Endothelial cell of umbilical vein (primary cell): ENCODE measurements at regions not wholly inside any gene's neighbourhood (a gene's known extent, or its start where the extent isn't known, plus 50 kb on each side); places are given as distances from the start of the nearest gene placed in this dataset.

Experiments used
- BruUV-seq: library from RNA; stranded (reverse); fragments of 400-500 nt; replicated peaks from 2 replicates; lab custom pipeline; 2021; lab: Mats Ljungman, UMichigan
- CTCF ChIA-PET: fragments of 300-600, 350-600 bp; sonication (Branson Sonifier 250); formaldehyde crosslinking; loops from one replicate; lab custom pipeline; 2021; ENCODE audit warnings: antibody characterized with exemption, inconsistent platforms; lab: Charles Lee
- POLR2A ChIA-PET: fragments of 300-600, 350-600 bp; sonication (Branson Sonifier 250); formaldehyde crosslinking; loops from one replicate; lab custom pipeline; 2021; ENCODE audit warnings: antibody characterized with exemption, inconsistent platforms; lab: Charles Lee
- DNase-seq: peaks from one replicate; pipeline ENCODE4 v3.0.0-alpha.2; 2011; ENCODE audit warnings: low read depth, low spot score
- FAIRE-seq: peaks from 2 replicates; lab custom pipeline; 2011; peaks lifted over from hg19 to GRCh38; lab: Jason Lieb, UNC
- H2AFZ ChIP-seq: 2 replicates; pipeline ENCODE4 v1.6.0; 2012; ENCODE audit warnings: low read depth, low read length, control low read depth, inconsistent platforms
- H3K27ac ChIP-seq: 2 replicates; pipeline ENCODE4 v1.5.1; 2011; ENCODE audit warnings: low read depth, mild to moderate bottlenecking, control low read depth, low read length, moderate library complexity; ENCODE audit not compliant: insufficient read depth
- H3K27me3 ChIP-seq, 2 experiments: 2 replicates each; pipeline versions ENCODE4 v1.6.0 to v1.6.1; 2011; ENCODE audit warnings: low read length in 2 of 2, mixed read lengths in 1 of 2; ENCODE audit not compliant: control insufficient read depth in 2 of 2, insufficient read depth in 2 of 2
- H3K36me3 ChIP-seq, 2 experiments: 2 replicates in 1 of 2; 3 replicates in 1 of 2; pipeline ENCODE4 v1.5.1; 2011; ENCODE audit warnings: low read length in 2 of 2, mild to moderate bottlenecking in 1 of 2, moderate library complexity in 1 of 2; ENCODE audit not compliant: control insufficient read depth in 2 of 2, insufficient read depth in 2 of 2; ENCODE audit errors: extremely low read depth in 1 of 2
- H3K4me1 ChIP-seq: 3 replicates; pipeline ENCODE4 v1.5.1; 2011; ENCODE audit warnings: mild to moderate bottlenecking, low read length; ENCODE audit not compliant: control insufficient read depth, insufficient read depth; ENCODE audit errors: extremely low read depth
- H3K4me2 ChIP-seq: 2 replicates; pipeline ENCODE4 v1.6.1; 2011; ENCODE audit warnings: low read length, control low read depth, mixed read lengths; ENCODE audit not compliant: insufficient read depth
- H3K4me3 ChIP-seq, 3 experiments: fragments of 200-600 bp in 1 of 3; sonication (generic), shearing (Covaris generic) in 1 of 3; replicated peaks in 1 of 3; 2 replicates each; pipeline ENCODE4 v1.5.1; 2011 to 2016; ENCODE audit warnings: control low read depth in 3 of 3, low read length in 3 of 3, mild to moderate bottlenecking in 2 of 3, inconsistent platforms in 1 of 3, low read depth in 1 of 3, moderate library complexity in 1 of 3; ENCODE audit not compliant: insufficient read depth in 1 of 3
- H3K79me2 ChIP-seq: 2 replicates; pipeline ENCODE4 v1.6.0; 2012; ENCODE audit warnings: low read length, inconsistent platforms; ENCODE audit not compliant: control insufficient read depth, insufficient read depth
- H3K9ac ChIP-seq: replicated peaks from 2 replicates; pipeline ENCODE3; 2011; ENCODE audit warnings: low read length, control low read depth; ENCODE audit not compliant: insufficient read depth; ENCODE audit errors: extremely low read depth
- H3K9me1 ChIP-seq: replicated peaks from 3 replicates; pipeline ENCODE4 v1.6.0; 2011; ENCODE audit warnings: mild to moderate bottlenecking, low read length; ENCODE audit not compliant: control insufficient read depth, insufficient read depth; ENCODE audit errors: extremely low read depth
- H3K9me3 ChIP-seq: replicated peaks from 2 replicates; pipeline ENCODE4 v1.5.1; 2012; ENCODE audit warnings: low read length, inconsistent platforms; ENCODE audit not compliant: control insufficient read depth, insufficient read depth
- H4K20me1 ChIP-seq: replicated peaks from 2 replicates; pipeline ENCODE3; 2011; ENCODE audit warnings: mild to moderate bottlenecking, low read length; ENCODE audit not compliant: control insufficient read depth, insufficient read depth; ENCODE audit errors: extremely low read depth
- EZH2 ChIP-seq: IDR thresholded peaks from 2 replicates; pipeline ENCODE4 v1.6.1; 2012; ENCODE audit warnings: borderline replicate concordance, low read depth, mild to moderate bottlenecking, moderate library complexity, low read length, inconsistent platforms; ENCODE audit not compliant: severe bottlenecking
- FOS ChIP-seq: IDR thresholded peaks from 2 replicates; pipeline ENCODE4 v1.6.1; 2011; ENCODE audit warnings: mild to moderate bottlenecking, low read length, moderate library complexity, borderline replicate concordance; ENCODE audit not compliant: insufficient read depth
- GATA2 ChIP-seq: IDR thresholded peaks from 2 replicates; pipeline ENCODE4 v1.7.0; 2011; ENCODE audit warnings: low read depth, mild to moderate bottlenecking, moderate library complexity, mixed read lengths, low read length; ENCODE audit not compliant: insufficient read length, insufficient read depth
- JUN ChIP-seq: IDR thresholded peaks from 2 replicates; pipeline ENCODE4 v1.6.1; 2011; ENCODE audit warnings: borderline replicate concordance, low read depth; ENCODE audit not compliant: insufficient read length, insufficient read depth
- MYC ChIP-seq: IDR thresholded peaks from one replicate; pipeline ENCODE4 v1.6.1; 2011; ENCODE audit warnings: mild to moderate bottlenecking, low read depth, low read length
- POLR2A ChIP-seq: IDR thresholded peaks from 2 replicates; pipeline ENCODE4 v1.6.1; 2012; ENCODE audit warnings: low read depth, mild to moderate bottlenecking, control low read depth, low read length
- POLR2AphosphoS5 ChIP-seq: IDR thresholded peaks from 2 replicates; pipeline ENCODE4 v1.6.1; 2012; ENCODE audit warnings: low read depth, mild to moderate bottlenecking, control low read depth, low read length, moderate library complexity; ENCODE audit not compliant: insufficient read depth
- dilution Hi-C: fragments of 300-500 bp; cut with MboI; formaldehyde crosslinking; loops from one replicate; pipeline ENCODE4 v1.15.0; 2019; ENCODE audit warnings: low sequenced_read_pairs; ENCODE audit not compliant: extremely low pct_ligation_motif_present
- intact Hi-C: fragments of 100-400 bp; cut with micrococcal nuclease; formaldehyde crosslinking; loops from one replicate; pipeline ENCODE4 v1.10.0; 2022
- TF ChIP-seq, protein P1 (sequence below): IDR thresholded peaks from 2 replicates; pipeline ENCODE4 v1.6.1; 2011; ENCODE audit not compliant: insufficient read depth, insufficient read length
- TF ChIP-seq, protein P2 (sequence below), 2 donors: IDR thresholded peaks; 1 replicate in 1 of 2; 2 replicates in 1 of 2; pipeline ENCODE4 v1.5.1; 2011; ENCODE audit warnings: low read length in 2 of 2, mild to moderate bottlenecking in 2 of 2, moderate library complexity in 2 of 2, control low read depth in 1 of 2, inconsistent platforms in 1 of 2, low read depth in 1 of 2; ENCODE audit not compliant: insufficient read depth in 1 of 2; ENCODE audit errors: extremely low read depth in 1 of 2

DNA sequence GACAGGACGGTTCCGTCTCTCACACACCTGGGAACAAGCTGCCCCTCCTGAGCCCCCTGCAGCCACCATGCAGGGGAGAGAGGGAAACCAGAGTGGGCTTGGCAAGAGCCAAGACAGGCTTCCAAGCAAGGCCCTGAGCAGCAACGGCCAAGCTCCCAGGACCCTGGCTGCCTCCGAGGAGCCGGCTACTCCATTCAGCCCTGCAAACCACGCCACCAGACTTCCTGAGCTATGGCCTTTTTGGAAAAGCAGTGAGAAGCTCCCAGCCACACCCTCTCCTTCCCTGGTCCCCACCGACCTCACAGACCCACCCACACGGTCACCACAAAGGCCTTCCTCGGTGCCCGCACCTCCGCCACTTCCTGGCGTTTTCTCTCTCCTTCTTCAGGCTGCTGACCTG lies 479.0 kb downstream of the BRD1 start:
- Histone ChIP-seq H3K9me3 (peaks cover 6% of the 10 kb centered on the region), H3K4me2 (no peak overlapping the region)

More for the DNA sequence above, 479.0 kb downstream of the BRD1 start:
- intact Hi-C loops (no loop called here), dilution Hi-C loops (no loop called here)
- ChIA-PET POLR2A (no interaction called here), CTCF (no interaction called here)
- Histone ChIP-seq H4K20me1 (no peaks in the 10 kb centered on the region), H3K9ac (no peak overlapping the region), H3K36me3 (no peaks in the 10 kb centered on the region), H3K9me1 (no peaks in the 10 kb centered on the region), H2AFZ (no peak overlapping the region), H3K4me1 (no peaks in the 10 kb centered on the region), H3K79me2 (no peaks in the 10 kb centered on the region), H3K27me3 (no peaks in the 10 kb centered on the region), H3K4me3 (no peak overlapping the region), H3K27ac (no peak overlapping the region)
- FAIRE-seq (no peak), DNase-seq (no peak)
- no TSS peak for BruUV-seq
- TF ChIP-seq, protein P1, sequence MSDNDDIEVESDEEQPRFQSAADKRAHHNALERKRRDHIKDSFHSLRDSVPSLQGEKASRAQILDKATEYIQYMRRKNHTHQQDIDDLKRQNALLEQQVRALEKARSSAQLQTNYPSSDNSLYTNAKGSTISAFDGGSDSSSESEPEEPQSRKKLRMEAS: no peak
- TF ChIP-seq, protein P2, sequence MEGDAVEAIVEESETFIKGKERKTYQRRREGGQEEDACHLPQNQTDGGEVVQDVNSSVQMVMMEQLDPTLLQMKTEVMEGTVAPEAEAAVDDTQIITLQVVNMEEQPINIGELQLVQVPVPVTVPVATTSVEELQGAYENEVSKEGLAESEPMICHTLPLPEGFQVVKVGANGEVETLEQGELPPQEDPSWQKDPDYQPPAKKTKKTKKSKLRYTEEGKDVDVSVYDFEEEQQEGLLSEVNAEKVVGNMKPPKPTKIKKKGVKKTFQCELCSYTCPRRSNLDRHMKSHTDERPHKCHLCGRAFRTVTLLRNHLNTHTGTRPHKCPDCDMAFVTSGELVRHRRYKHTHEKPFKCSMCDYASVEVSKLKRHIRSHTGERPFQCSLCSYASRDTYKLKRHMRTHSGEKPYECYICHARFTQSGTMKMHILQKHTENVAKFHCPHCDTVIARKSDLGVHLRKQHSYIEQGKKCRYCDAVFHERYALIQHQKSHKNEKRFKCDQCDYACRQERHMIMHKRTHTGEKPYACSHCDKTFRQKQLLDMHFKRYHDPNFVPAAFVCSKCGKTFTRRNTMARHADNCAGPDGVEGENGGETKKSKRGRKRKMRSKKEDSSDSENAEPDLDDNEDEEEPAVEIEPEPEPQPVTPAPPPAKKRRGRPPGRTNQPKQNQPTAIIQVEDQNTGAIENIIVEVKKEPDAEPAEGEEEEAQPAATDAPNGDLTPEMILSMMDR (IDR thresholded peaks at IDR 0.05; ENCODE audit: extremely low read depth in 1 of 2, insufficient read depth in 1 of 2, low read depth in 1 of 2, low read length in 2 of 2): no peak
- TF ChIP-seq MYC (no peak), POLR2AphosphoS5 (no peak), POLR2A (no peak), GATA2 (no peak), JUN (no peak), EZH2 (no peak), FOS (no peak)
